ENCODE measurements at regions not wholly inside any gene's neighbourhood (a gene's known extent, or its start where the extent isn't known, plus 50 kb on each side); places are given as distances from the start of the nearest gene placed in this dataset.
"Not testable (repeated sequence)": the region's sequence is repeated elsewhere in the genome, so short reads cannot be mapped to it uniquely, and the experiment has no call there.

DNA sequence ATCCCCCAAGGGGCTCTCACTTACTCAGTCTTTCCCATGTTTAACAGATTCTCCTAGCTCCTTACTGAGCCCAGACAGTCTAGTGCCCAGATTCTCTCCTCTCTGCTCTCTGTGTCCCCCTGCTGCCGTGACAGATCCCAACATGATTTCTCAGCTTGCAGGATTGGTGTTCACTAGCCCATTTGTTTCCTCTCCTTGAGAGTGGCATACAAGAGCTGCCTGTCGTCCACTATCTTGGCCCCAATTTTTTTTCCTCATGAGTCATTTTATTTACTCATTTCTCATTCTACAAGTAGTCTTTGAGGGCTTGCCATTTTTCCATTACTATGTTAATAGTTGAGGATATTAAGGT is 199.9 kb upstream of the FN1 start:
- no peak overlapping the region for H3K4me3 ChIP-seq (ENCODE audit: low read length)
- WGBS = 55% methylated on average over 2 of the region's 2 CpGs
- intact Hi-C loops (cut with DNase I) = no loop called here
- no peak overlapping the region for H3K27ac ChIP-seq (ENCODE audit: low read length)
- no peaks in the 10 kb centered on the region for H3K9me3 ChIP-seq (ENCODE audit: control insufficient read depth, low read length)
- ATAC-seq (no peak), DNase-seq (no peak)
- H3K27me3 ChIP-seq (ENCODE audit: control insufficient read depth, insufficient read depth) = no peaks in the 10 kb centered on the region
- H3K4me1 ChIP-seq (ENCODE audit: control insufficient read depth, insufficient read depth, low read length) = no peaks in the 10 kb centered on the region

DNA sequence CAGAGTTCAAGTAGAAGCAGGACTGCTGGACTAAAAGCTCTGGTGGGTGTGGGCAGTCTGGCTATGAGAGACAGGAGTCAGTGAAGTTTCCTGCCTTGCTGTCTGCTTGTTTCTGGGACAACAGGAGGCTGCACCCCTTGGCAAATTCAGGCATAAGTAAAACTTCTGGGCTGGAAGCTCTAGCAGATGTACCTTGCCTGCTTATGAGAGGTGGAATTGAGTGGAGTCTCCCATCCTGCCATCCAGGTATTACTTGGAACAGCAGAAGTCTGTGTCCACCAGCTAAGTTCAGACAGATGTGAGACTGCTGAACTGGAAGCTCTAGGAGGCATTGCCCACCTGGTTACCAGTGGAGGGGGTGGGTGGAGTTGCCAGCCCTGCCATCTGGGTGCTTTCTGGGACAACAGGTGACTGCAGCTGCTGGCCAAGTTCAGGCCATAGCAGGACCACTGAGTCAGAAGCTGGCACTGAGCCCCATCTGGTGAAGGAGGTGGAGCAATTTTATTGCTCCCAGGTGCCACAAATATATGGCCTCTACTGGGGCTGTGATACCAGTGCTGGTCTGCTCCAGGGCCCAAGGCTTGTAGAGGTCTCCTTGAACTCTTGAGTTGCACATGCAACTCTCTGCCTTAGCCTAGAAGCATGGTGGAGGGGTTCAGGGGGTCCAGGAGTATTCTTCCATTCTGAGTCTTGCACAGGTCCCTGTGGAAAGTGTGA is 199.4 kb upstream of the FN1 start:
- Histone ChIP-seq H3K9me3 (ENCODE audit: control insufficient read depth, low read length) (no peaks in the 10 kb centered on the region), H3K4me3 (ENCODE audit: low read length) (no peak overlapping the region), H3K27me3 (ENCODE audit: control insufficient read depth, insufficient read depth) (no peaks in the 10 kb centered on the region), H3K4me1 (ENCODE audit: control insufficient read depth, insufficient read depth, low read length) (no peaks in the 10 kb centered on the region), H3K27ac (ENCODE audit: low read length) (no peak overlapping the region)
- intact Hi-C loops (cut with DNase I) = no loop called here
- ATAC-seq (no peak), DNase-seq (no peak)

DNA sequence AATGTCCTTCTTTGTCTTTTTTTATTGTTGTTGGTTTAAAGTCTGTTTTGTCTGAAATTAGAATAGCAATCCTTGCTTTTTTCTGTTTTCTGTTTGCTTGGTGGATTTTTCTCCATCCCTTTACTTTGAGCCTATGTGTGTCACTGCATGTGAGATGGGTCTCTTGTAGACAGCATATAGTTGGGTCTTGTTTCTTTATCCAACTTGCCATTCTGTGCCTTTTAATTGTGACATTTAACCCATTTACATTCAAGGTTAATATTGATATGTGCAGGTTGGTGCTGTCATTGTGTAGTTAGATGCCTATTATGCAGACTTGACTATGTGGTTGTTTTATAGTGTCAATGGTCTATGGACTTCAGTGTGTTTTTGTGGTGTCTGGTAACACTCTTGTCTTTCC is 197.5 kb upstream of the FN1 start:
- DNase-seq = no peak
- no peak for ATAC-seq
- intact Hi-C loops (cut with DNase I) = no loop called here
- H3K27me3 ChIP-seq (ENCODE audit: control insufficient read depth, insufficient read depth) = no peaks in the 10 kb centered on the region
- H3K4me3 ChIP-seq (ENCODE audit: low read length) = no peak overlapping the region
- no peak overlapping the region for H3K27ac ChIP-seq (ENCODE audit: low read length)
- H3K9me3 ChIP-seq (ENCODE audit: control insufficient read depth, low read length) = no peaks in the 10 kb centered on the region
- H3K4me1 ChIP-seq (ENCODE audit: control insufficient read depth, insufficient read depth, low read length) = no peaks in the 10 kb centered on the region

DNA sequence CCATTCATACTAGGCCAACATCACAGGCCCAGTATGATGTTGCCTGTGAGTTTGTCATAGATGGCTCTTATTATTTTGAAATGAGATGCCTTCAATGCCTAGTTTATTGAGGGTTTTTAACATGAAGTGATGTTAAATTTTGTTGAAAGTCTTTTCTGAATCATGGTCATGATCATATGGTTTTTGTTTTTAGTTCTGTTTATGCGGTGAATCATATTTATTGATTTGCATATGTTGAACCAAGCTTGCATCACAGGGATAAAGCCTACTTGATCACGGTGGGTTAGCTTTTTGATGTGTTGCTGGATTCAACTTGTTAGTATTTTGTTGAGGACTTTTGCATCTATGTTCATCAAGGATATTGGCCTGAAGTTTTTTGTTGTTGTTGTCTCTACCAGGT is 195.8 kb upstream of the FN1 start:
- Histone ChIP-seq H3K27me3 (ENCODE audit: control insufficient read depth, insufficient read depth) (no peaks in the 10 kb centered on the region), H3K4me1 (ENCODE audit: control insufficient read depth, insufficient read depth, low read length) (no peaks in the 10 kb centered on the region), H3K27ac (ENCODE audit: low read length) (no peak overlapping the region), H3K9me3 (ENCODE audit: control insufficient read depth, low read length) (no peaks in the 10 kb centered on the region), H3K4me3 (ENCODE audit: low read length) (no peak overlapping the region)
- ATAC-seq = no peak
- intact Hi-C loops (cut with DNase I) = no loop called here
- no peak for DNase-seq
- WGBS = 99% methylated on average over 2 of the region's 2 CpGs

DNA sequence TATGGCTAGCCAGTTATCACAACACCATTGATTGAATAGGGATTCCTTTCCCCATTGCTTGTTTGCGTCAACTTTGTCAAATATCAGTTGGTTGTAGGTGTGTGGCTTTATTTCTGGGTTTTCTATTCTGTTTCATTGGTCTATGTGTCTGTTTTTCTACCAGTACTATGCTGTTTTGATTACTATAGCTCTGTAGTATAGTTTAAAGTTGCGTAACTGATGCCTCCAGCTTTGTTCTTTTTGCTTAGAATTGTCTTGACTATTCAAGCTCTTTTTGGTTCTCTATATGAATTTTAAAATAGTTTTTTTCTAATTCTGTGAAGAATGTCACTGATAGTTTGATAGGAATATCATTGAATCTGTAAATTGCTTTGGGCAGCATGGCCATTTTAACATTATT is 194.9 kb upstream of the FN1 start:
- H3K27ac ChIP-seq (ENCODE audit: low read length); DNase-seq; H3K4me1 ChIP-seq (ENCODE audit: control insufficient read depth, insufficient read depth, low read length); H3K4me3 ChIP-seq (ENCODE audit: low read length); ATAC-seq; H3K27me3 ChIP-seq (ENCODE audit: control insufficient read depth, insufficient read depth); H3K9me3 ChIP-seq (ENCODE audit: control insufficient read depth, low read length); intact Hi-C loops (cut with DNase I): not testable (repeated sequence)
- WGBS = 95% methylated on average over 2 of the region's 2 CpGs

DNA sequence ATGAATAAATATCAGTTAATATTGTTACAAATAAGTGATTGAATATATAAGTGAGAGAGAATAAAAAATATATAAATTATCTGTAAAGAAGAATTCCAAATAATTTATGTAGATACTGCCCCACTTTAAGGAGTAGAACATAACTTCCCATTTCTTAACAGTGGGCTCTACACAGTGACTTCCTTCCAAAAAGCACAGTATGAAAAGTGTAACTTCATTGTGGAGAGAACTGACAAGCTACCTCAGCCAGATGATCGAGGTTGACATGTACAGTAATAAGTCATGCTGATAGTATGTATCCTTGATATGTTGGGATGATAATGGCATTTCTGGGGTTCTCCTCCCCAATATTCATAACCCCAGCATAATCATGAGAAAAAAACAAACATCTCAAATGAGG is 191.9 kb upstream of the FN1 start:
- no peaks in the 10 kb centered on the region for H3K27me3 ChIP-seq (ENCODE audit: control insufficient read depth, insufficient read depth)

DNA sequence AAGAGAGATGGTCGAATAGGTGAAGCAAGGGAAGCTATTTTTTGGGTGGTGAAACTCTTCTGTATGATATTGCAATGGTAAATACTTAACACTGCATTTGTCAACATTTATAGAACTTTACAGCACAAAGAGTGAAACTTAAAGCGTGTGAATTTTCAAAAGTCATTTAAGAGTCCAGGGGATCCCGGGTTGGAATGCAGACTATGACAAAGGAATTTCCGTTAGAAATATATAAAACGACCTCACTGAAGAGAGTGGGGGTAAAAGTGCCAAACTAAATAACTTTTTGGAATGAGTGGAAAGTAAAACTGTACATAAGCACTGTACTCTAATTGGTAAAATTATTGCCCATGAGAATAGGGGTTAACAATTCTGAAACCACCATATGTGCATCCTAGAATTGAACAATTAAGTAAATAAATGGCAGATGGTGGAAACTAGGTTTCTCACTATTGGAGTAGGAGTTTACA is 191.0 kb upstream of the FN1 start:
- no peaks in the 10 kb centered on the region for H3K4me1 ChIP-seq (ENCODE audit: control insufficient read depth, insufficient read depth, low read length)
- intact Hi-C loops (cut with DNase I) = no loop called here
- ATAC-seq (no peak), DNase-seq (no peak)
- WGBS = 62% methylated on average over 5 of the region's 5 CpGs
- no peak overlapping the region for H3K27ac ChIP-seq (ENCODE audit: low read length)
- H3K27me3 ChIP-seq (ENCODE audit: control insufficient read depth, insufficient read depth) = no peaks in the 10 kb centered on the region
- H3K4me3 ChIP-seq (ENCODE audit: low read length) = no peak overlapping the region
- H3K9me3 ChIP-seq (ENCODE audit: control insufficient read depth, low read length) = no peaks in the 10 kb centered on the region

More for the DNA sequence above, 191.9 kb upstream of the FN1 start:
- Histone ChIP-seq H3K4me3 (ENCODE audit: low read length) (no peak overlapping the region), H3K4me1 (ENCODE audit: control insufficient read depth, insufficient read depth, low read length) (no peaks in the 10 kb centered on the region), H3K9me3 (ENCODE audit: control insufficient read depth, low read length) (no peaks in the 10 kb centered on the region), H3K27ac (ENCODE audit: low read length) (no peak overlapping the region)
- 77% methylated on average over 1 of the region's 1 CpG for WGBS
- DNase-seq (no peak), ATAC-seq (no peak)
- intact Hi-C loops (cut with DNase I) = no loop called here

DNA sequence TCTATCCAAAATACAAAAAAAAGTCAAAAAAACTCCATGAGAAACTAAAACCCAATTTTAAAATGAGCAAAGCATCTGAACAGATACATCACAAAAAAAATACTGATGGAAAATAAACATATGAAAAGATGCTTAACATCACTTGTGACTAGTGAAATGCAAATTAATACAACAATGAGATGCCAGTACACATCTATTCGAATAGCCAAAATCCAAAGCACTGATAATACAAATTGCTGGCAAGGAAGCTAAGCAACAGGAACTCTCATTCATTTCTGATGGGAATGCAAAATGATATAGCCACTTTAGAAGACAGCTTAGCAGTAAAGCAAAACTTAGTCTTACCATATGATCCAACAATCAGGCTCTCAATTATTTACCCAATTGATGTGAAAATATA is 190.2 kb upstream of the FN1 start:
- Histone ChIP-seq H3K27ac (ENCODE audit: low read length) (no peak overlapping the region), H3K4me3 (ENCODE audit: low read length) (no peak overlapping the region), H3K9me3 (ENCODE audit: control insufficient read depth, low read length) (no peaks in the 10 kb centered on the region), H3K27me3 (ENCODE audit: control insufficient read depth, insufficient read depth) (no peaks in the 10 kb centered on the region), H3K4me1 (ENCODE audit: control insufficient read depth, insufficient read depth, low read length) (no peaks in the 10 kb centered on the region)
- WGBS = 40% methylated on average over 1 of the region's 1 CpG
- intact Hi-C loops (cut with DNase I) = no loop called here
- ATAC-seq (no peak), DNase-seq (no peak)

DNA sequence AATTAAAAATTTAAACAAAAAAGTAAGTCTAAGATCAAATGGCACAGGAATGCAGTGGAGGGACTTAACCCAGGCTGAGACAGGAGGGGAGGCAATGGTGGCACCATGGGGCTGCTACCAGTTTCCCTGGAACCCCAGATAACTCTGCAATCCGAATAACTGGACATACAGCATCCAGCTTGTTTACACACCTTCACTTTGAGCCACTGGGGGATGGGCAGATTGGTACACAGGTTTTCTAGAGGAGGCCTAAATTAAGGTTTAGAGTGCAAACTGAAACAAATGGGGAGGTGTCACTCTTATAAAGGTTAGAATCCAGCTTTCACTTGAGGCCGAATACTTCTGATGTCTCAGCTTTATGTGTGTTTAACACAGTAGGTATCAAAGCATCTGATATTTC is 189.3 kb upstream of the FN1 start:
- Histone ChIP-seq H3K9me3 (ENCODE audit: control insufficient read depth, low read length) (no peaks in the 10 kb centered on the region), H3K27me3 (ENCODE audit: control insufficient read depth, insufficient read depth) (no peaks in the 10 kb centered on the region), H3K27ac (ENCODE audit: low read length) (no peak overlapping the region), H3K4me3 (ENCODE audit: low read length) (no peak overlapping the region), H3K4me1 (ENCODE audit: control insufficient read depth, insufficient read depth, low read length) (no peaks in the 10 kb centered on the region)
- 93% methylated on average over 2 of the region's 2 CpGs for WGBS
- no peak for DNase-seq
- ATAC-seq = no peak
- intact Hi-C loops (cut with DNase I) = no loop called here

DNA sequence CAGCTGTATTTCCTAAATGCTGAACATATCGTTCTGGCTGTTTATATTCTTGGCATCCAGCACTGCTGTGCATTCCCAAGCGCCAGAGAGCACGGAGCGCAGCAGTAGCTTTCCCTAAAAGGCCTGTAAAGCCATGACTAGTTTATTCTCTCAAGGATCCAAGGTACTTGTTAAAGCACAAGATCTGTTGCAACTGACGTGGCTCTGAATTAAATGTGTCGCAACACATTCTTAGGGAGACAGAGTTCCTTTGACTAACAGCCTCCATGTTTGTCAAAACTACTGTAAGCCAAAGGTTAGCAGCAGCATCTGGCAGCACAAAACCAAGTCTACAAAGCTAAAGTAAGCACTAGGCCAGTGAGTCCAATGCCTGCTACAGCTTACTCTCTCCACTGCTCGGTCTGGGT is 188.6 kb upstream of the FN1 start:
- intact Hi-C loops (cut with DNase I) = no loop called here
- no peaks in the 10 kb centered on the region for H3K4me1 ChIP-seq (ENCODE audit: control insufficient read depth, insufficient read depth, low read length)
- no peak overlapping the region for H3K27ac ChIP-seq (ENCODE audit: low read length)
- peak; percentile 90 to 91 for ATAC-seq
- WGBS = 45% methylated on average over 7 of the region's 7 CpGs
- H3K4me3 ChIP-seq (ENCODE audit: low read length) = no peak overlapping the region
- DNase-seq = peak in 2 of 3 donors; percentile 41 to 57
- H3K9me3 ChIP-seq (ENCODE audit: control insufficient read depth, low read length) = no peaks in the 10 kb centered on the region
- no peaks in the 10 kb centered on the region for H3K27me3 ChIP-seq (ENCODE audit: control insufficient read depth, insufficient read depth)

DNA sequence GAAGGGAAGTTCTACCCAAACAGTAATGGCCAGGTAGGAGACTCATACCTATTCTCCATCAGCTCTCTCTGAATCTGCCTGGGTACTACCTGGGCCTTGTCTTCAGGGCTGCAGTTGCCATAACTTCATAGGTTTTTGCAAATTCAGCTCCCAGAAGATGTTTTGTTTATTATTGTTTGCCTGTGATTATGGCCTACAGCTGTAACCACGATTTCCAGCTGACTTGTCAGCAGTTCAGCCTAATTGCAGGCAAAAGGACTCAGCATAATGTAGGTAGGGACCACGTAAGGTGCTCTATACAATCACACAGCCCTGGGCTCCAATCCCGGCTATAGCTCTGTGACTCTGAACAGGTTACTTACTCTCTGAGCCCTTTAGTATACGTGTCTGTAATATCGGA is 187.0 kb upstream of the FN1 start:
- no peak for ATAC-seq
- WGBS = 80% methylated on average over 5 of the region's 5 CpGs
- no peak overlapping the region for H3K4me3 ChIP-seq (ENCODE audit: low read length)
- DNase-seq = no peak
- H3K9me3 ChIP-seq (ENCODE audit: control insufficient read depth, low read length) = no peaks in the 10 kb centered on the region
- H3K27ac ChIP-seq (ENCODE audit: low read length) = no peak overlapping the region
- H3K27me3 ChIP-seq (ENCODE audit: control insufficient read depth, insufficient read depth) = no peaks in the 10 kb centered on the region
- H3K4me1 ChIP-seq (ENCODE audit: control insufficient read depth, insufficient read depth, low read length) = no peaks in the 10 kb centered on the region
- intact Hi-C loops (cut with DNase I) = no loop called here

DNA sequence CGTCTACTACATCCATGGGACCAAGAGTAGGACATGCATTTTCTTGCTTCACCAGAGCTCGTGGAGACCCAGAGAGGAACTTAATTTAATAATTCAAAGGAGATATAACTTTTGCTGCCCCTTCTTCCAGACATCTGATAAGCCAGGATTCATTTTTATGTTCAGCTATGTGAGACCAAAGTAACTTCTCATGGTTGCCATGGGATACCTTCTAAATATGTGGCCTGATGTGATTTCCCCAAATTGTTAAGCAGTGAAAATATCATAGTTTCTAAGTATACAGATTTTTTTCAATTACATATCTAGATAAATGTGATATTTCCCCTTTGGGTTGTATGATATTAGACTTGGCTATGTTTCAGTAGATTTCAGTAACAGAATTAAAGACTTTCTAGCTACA is 185.5 kb upstream of the FN1 start:
- DNase-seq = no peak
- no peaks in the 10 kb centered on the region for H3K4me1 ChIP-seq (ENCODE audit: control insufficient read depth, insufficient read depth, low read length)
- ATAC-seq = no peak
- WGBS = 72% methylated on average over 2 of the region's 2 CpGs
- H3K9me3 ChIP-seq (ENCODE audit: control insufficient read depth, low read length) = no peaks in the 10 kb centered on the region
- no peak overlapping the region for H3K4me3 ChIP-seq (ENCODE audit: low read length)
- H3K27ac ChIP-seq (ENCODE audit: low read length) = no peak overlapping the region
- intact Hi-C loops (cut with DNase I) = no loop called here
- H3K27me3 ChIP-seq (ENCODE audit: control insufficient read depth, insufficient read depth) = no peaks in the 10 kb centered on the region
